Prostate gland (tissue), 2 donors: ENCODE measurements at regions not wholly inside any gene's neighbourhood (a gene's known extent, or its start where the extent isn't known, plus 50 kb on each side); places are given as distances from the start of the nearest gene placed in this dataset.

Source experiments
- DNase-seq: peaks from one replicate; pipeline ENCODE4 v3.0.0-alpha.2; 2019; ENCODE audit warnings: low spot score
- H3K27ac ChIP-seq, 2 donors: fragments of 200-600 bp; sonication (generic); 2 replicates each; pipeline ENCODE4 v1.5.1; 2017 to 2019
- H3K27me3 ChIP-seq: fragments of 200-600 bp; sonication (generic); replicated peaks from 2 replicates; pipeline ENCODE4 v1.5.1; 2019; ENCODE audit not compliant: insufficient read depth
- H3K36me3 ChIP-seq, 2 donors: fragments of 200-600 bp; sonication (generic); 1 replicate in 1 of 2; 2 replicates in 1 of 2; pipeline versions ENCODE4 v1.5.1 to v1.8.1; 2017 to 2019
- H3K4me1 ChIP-seq: fragments of 200-600 bp; sonication (generic); replicated peaks from 2 replicates; pipeline ENCODE4 v1.5.1; 2019
- H3K4me3 ChIP-seq, 2 donors: fragments of 200-600 bp; sonication (generic); 2 replicates each; pipeline ENCODE4 v1.5.1; 2017 to 2019
- H3K9me3 ChIP-seq: fragments of 200-600 bp; sonication (generic); 2 replicates; pipeline ENCODE4 v1.5.1; 2017
- POLR2A ChIP-seq: fragments of 450-650 bp; IDR thresholded peaks from one replicate; pipeline ENCODE4 v1.6.1; 2016; ENCODE audit warnings: antibody characterized with exemption, mild to moderate bottlenecking
- POLR2AphosphoS5 ChIP-seq: sonication (generic); formaldehyde crosslinking; IDR thresholded peaks from one replicate; pipeline ENCODE4 v1.6.1; 2017; ENCODE audit warnings: antibody characterized with exemption
- WGBS: methylation state at CpG from one replicate; pipeline ENCODE4 v1.1.5; 2018; 5-methylcytosine and 5-hydroxymethylcytosine counted together
- intact Hi-C: fragments of 100-400 bp; cut with DNase I; formaldehyde crosslinking; loops from one replicate; pipeline ENCODE4 v1.14.2; 2022
- TF ChIP-seq, protein P1 (sequence below), 4 experiments: fragments of 200-600 bp in 2 of 4; fragments of 450-650 bp in 2 of 4; sonication (generic) in 2 of 4; IDR thresholded peaks; 1 replicate in 3 of 4; 2 replicates in 1 of 4; pipeline ENCODE4 v1.5.1; 2016 to 2019; ENCODE audit warnings: antibody characterized with exemption in 4 of 4, mild to moderate bottlenecking in 2 of 4, moderate library complexity in 2 of 4

DNA sequence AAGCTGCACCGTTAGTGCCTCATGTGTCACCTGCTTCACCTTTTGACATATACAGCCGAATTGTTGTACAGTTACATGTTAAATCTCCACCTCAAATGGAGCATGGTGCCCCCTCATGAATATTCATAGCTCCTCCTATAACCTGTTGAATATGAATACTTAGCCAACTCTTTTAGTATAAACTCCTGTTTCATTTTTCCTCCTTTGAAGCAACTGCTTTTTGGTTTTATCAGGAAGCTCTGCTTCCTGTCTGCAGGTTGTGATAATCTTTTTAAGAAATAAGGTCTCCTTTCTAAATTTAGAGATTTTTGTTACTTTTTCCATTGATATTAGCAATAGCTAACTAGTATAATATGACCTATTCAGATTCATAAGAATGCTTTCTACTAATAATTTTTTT is 1429.2 kb upstream of the AGA start:
- Histone ChIP-seq H3K36me3 (no peaks in the 10 kb centered on the region), H3K4me1 (no peaks in the 10 kb centered on the region), H3K27ac (no peak overlapping the region), H3K4me3 (no peak overlapping the region), H3K27me3 (no peaks in the 10 kb centered on the region), H3K9me3 (no peaks in the 10 kb centered on the region)
- DNase-seq = no peak
- TF ChIP-seq, protein P1, sequence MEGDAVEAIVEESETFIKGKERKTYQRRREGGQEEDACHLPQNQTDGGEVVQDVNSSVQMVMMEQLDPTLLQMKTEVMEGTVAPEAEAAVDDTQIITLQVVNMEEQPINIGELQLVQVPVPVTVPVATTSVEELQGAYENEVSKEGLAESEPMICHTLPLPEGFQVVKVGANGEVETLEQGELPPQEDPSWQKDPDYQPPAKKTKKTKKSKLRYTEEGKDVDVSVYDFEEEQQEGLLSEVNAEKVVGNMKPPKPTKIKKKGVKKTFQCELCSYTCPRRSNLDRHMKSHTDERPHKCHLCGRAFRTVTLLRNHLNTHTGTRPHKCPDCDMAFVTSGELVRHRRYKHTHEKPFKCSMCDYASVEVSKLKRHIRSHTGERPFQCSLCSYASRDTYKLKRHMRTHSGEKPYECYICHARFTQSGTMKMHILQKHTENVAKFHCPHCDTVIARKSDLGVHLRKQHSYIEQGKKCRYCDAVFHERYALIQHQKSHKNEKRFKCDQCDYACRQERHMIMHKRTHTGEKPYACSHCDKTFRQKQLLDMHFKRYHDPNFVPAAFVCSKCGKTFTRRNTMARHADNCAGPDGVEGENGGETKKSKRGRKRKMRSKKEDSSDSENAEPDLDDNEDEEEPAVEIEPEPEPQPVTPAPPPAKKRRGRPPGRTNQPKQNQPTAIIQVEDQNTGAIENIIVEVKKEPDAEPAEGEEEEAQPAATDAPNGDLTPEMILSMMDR (IDR thresholded peaks at IDR 0.05) = no peak
- no peak for TF ChIP-seq POLR2AphosphoS5
- TF ChIP-seq POLR2A = no peak
- 57% methylated on average over 2 of the region's 2 CpGs for WGBS
- intact Hi-C loops = no loop called here

DNA sequence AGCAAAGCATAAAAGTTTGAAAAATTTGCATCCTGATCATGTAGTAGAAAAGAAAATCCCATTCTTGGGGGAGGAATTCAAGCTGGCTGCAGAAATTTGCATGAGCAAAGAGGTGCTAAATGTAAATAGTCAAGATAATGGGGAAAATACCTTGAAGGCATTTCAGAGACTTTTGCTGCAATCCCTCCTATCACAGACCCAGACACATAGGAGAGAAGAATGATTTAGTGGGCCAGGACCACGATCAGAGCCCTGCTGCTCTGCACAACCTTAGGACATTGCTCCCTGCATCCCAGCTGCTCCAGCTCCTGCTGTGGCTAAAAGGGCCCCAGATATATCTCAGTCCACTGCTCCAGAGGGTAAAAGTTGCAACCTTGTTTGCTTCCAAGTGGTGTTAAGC is 1439.7 kb upstream of the AGA start:
- no peak for DNase-seq
- intact Hi-C loops = no loop called here
- Histone ChIP-seq H3K27me3 (no peaks in the 10 kb centered on the region), H3K4me3 (no peak overlapping the region), H3K4me1 (no peaks in the 10 kb centered on the region), H3K36me3 (no peaks in the 10 kb centered on the region), H3K9me3 (no peaks in the 10 kb centered on the region), H3K27ac (no peak overlapping the region)
- WGBS = 58% methylated on average over 1 of the region's 1 CpG
- no peak for TF ChIP-seq POLR2AphosphoS5
- TF ChIP-seq POLR2A = no peak
- TF ChIP-seq, protein P1 (IDR thresholded peaks at IDR 0.05) = no peak

DNA sequence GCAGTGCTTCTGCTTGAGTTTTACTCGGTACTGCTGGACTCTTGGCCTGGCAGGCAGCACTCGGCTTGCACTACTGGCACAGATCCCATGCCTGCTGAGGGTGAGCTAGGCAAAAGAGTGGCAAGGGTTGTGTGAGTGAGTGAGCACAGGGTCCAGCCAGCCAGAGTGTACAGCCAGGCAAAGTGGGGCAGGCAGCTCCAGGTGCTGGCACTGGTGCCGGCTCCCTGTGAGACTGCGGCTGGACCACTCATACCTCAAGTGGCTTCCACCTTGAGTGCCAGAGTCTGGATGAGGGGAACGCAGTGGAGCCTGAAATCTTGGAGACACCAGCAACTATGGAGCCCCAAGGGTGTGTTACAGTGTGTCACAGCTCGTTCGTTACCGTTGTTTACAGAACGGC is 1451.9 kb upstream of the AGA start:
- intact Hi-C loops = no loop called here
- no peaks in the 10 kb centered on the region for H3K4me1 ChIP-seq
- H3K36me3 ChIP-seq = no peaks in the 10 kb centered on the region
- no peak overlapping the region for H3K27ac ChIP-seq
- no peak for TF ChIP-seq POLR2AphosphoS5
- no peaks in the 10 kb centered on the region for H3K27me3 ChIP-seq
- H3K4me3 ChIP-seq = no peak overlapping the region
- 95% methylated on average over 9 of the region's 9 CpGs for WGBS
- no peaks in the 10 kb centered on the region for H3K9me3 ChIP-seq
- DNase-seq = no peak

DNA sequence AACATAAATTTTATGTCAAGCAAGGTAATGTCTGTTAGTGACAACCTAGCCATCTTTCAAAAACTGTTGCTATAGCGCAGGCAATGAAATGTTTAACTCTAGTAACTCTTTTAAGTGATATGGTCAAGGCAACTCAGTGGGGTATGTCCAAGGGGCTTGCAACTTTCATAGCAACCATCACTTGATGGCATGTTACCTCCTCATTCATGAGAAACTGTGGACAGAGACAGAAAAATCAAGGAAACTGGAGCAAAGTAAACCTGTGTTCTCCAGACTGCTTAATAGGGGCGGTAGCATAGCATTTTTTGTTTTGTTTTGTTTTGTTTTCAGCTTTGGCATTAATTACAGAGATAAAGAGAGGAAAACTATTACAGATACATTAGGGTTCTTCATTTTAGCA is 1456.8 kb upstream of the AGA start:
- Histone ChIP-seq H3K9me3 (no peaks in the 10 kb centered on the region), H3K36me3 (no peaks in the 10 kb centered on the region), H3K4me3 (no peak overlapping the region), H3K4me1 (no peaks in the 10 kb centered on the region), H3K27ac (no peak overlapping the region), H3K27me3 (no peaks in the 10 kb centered on the region)
- TF ChIP-seq, protein P1 (IDR thresholded peaks at IDR 0.05) = no peak
- no peak for TF ChIP-seq POLR2AphosphoS5
- no peak for TF ChIP-seq POLR2A
- intact Hi-C loops = no loop called here
- 87% methylated on average over 2 of the region's 2 CpGs for WGBS
- DNase-seq = no peak

DNA sequence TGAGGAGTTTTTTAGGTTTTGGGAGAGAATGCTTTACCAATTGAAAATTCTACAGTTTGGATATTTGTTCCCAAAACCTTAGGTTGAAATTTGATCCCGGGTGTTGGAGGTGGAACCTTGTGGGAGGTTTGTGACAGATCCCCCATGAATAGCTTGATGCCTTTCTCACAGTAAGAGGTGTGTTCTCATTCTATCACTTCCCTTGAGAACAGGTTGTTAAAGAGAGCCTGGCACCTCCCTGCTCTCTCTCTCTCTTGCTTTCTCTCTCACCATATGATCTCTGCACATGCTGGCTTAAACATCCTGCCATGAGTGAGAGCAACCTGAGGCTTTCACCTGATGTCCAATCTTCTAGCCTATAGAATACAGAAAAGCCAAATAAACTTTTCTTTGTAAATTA is 1475.5 kb upstream of the AGA start:
- H3K36me3 ChIP-seq = no peaks in the 10 kb centered on the region
- DNase-seq = no peak
- intact Hi-C loops = no loop called here

More for the DNA sequence above, 1475.5 kb upstream of the AGA start:
- WGBS = 13% methylated on average over 1 of the region's 1 CpG
- Histone ChIP-seq H3K9me3 (no peaks in the 10 kb centered on the region), H3K27me3 (no peaks in the 10 kb centered on the region), H3K27ac (no peak overlapping the region), H3K4me3 (no peak overlapping the region), H3K4me1 (no peaks in the 10 kb centered on the region)
- TF ChIP-seq POLR2AphosphoS5 (no peak), POLR2A (no peak)
- TF ChIP-seq, protein P1 (IDR thresholded peaks at IDR 0.05) = no peak
